Vagina (tissue), 2 donors: ENCODE measurements at regions not wholly inside any gene's neighbourhood (a gene's known extent, or its start where the extent isn't known, plus 50 kb on each side); places are given as distances from the start of the nearest gene placed in this dataset.

ENCODE experiments used
- POLR2A ChIP-seq, 2 donors: fragments of 450-650 bp; IDR thresholded peaks; one replicate each; pipeline ENCODE4 v1.6.1; 2017; ENCODE audit warnings: antibody characterized with exemption in 2 of 2, mild to moderate bottlenecking in 2 of 2, moderate library complexity in 2 of 2
- POLR2AphosphoS5 ChIP-seq, 2 donors: sonication (generic); formaldehyde crosslinking; IDR thresholded peaks; one replicate each; pipeline ENCODE4 v1.9.0; 2017; ENCODE audit warnings: antibody characterized with exemption in 2 of 2, mild to moderate bottlenecking in 2 of 2, low read depth in 1 of 2; ENCODE audit not compliant: insufficient read depth in 1 of 2

DNA sequence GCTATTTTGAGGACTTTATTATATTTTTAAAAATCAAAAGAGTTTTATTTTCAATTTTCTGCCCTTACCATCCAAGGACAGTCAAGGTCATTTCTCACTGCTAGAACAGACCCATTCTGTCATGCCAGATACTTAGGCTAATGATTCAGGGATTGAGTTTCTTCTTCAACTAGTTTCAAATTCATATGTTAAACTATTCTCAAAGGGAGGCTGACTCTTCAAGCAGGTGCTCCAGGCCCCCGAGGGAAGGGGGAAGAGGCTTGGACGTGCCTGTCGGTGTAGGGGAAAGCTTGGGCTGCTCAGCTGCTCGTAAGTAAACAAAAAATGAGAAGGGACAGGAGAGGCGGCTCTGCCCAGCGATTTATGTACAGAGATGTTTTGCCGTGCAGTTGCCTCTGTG, 69.4 kb upstream of the MYLIP start:
- TF ChIP-seq POLR2A (IDR thresholded peaks at IDR 0.05) (no peak), POLR2AphosphoS5 (IDR thresholded peaks at IDR 0.05; ENCODE audit: insufficient read depth in 1 of 2, low read depth in 1 of 2) (no peak)
